Immature natural killer cell (primary cell): ENCODE measurements at regions not wholly inside any gene's neighbourhood (a gene's known extent, or its start where the extent isn't known, plus 50 kb on each side); places are given as distances from the start of the nearest gene placed in this dataset.
"Not testable (repeated sequence)": the region's sequence is repeated elsewhere in the genome, so short reads cannot be mapped to it uniquely, and the experiment has no call there.

Experiments used
- DNase-seq, 3 donors: peaks; one replicate each; pipeline ENCODE4 v3.0.0; 2022; ENCODE audit warnings: mixed read lengths in 1 of 3
- H3K27ac Mint-ChIP-seq, 6 donors: one replicate each; pipeline ENCODE4 v1.8.0; 2020; ENCODE audit warnings: mixed read lengths in 6 of 6, mild to moderate bottlenecking in 5 of 6, inconsistent platforms in 4 of 6, moderate library complexity in 3 of 6
- H3K27me3 Mint-ChIP-seq, 3 donors: one replicate each; pipeline ENCODE4 v1.8.0; 2020 to 2021; ENCODE audit warnings: low read depth in 3 of 3, mild to moderate bottlenecking in 3 of 3, mixed read lengths in 3 of 3, moderate library complexity in 3 of 3, inconsistent platforms in 1 of 3
- H3K36me3 Mint-ChIP-seq, 3 donors: one replicate each; pipeline ENCODE4 v1.8.0; 2020; ENCODE audit warnings: mixed read lengths in 3 of 3, inconsistent platforms in 2 of 3, mild to moderate bottlenecking in 2 of 3
- H3K4me1 Mint-ChIP-seq, 2 donors: one replicate each; pipeline ENCODE4 v1.8.0; 2020; ENCODE audit warnings: inconsistent platforms in 2 of 2, mild to moderate bottlenecking in 2 of 2, mixed read lengths in 2 of 2, moderate library complexity in 1 of 2
- H3K4me3 Mint-ChIP-seq, 5 donors: one replicate each; pipeline ENCODE4 v1.8.0; 2020; ENCODE audit warnings: mild to moderate bottlenecking in 5 of 5, mixed read lengths in 5 of 5, inconsistent platforms in 3 of 5, moderate library complexity in 3 of 5
- H3K9me3 Mint-ChIP-seq, 6 donors: one replicate each; pipeline ENCODE4 v1.8.0; 2020; ENCODE audit warnings: mild to moderate bottlenecking in 6 of 6, mixed read lengths in 6 of 6, inconsistent platforms in 4 of 6, moderate library complexity in 3 of 6

GRCh38 chr3:182629521-182629920 lies 163.8 kb upstream of the ATP11B start:
- no peak for DNase-seq
- no peaks in the 10 kb centered on the region for H3K36me3 Mint-ChIP-seq
- no peak overlapping the region for H3K27ac Mint-ChIP-seq
- H3K4me3 Mint-ChIP-seq, result no peak overlapping the region
- peaks cover 0 to 2% (median 0%) of the 10 kb centered on the region in 6 donors for H3K9me3 Mint-ChIP-seq
- peaks cover 1 to 4% (median 2%) of the 10 kb centered on the region in 3 donors for H3K27me3 Mint-ChIP-seq
- no peaks in the 10 kb centered on the region for H3K4me1 Mint-ChIP-seq

- no peaks in the 10 kb centered on the region for H3K36me3 Mint-ChIP-seq
- no peaks in the 10 kb centered on the region for H3K4me1 Mint-ChIP-seq
- H3K27ac Mint-ChIP-seq, result no peak overlapping the region
- peaks cover 0 to 2% (median 0%) of the 10 kb centered on the region in 6 donors for H3K9me3 Mint-ChIP-seq
- DNase-seq, result no peak
- H3K27me3 Mint-ChIP-seq, result peaks cover 2 to 9% (median 5%) of the 10 kb centered on the region in 3 donors
- H3K4me3 Mint-ChIP-seq, result no peak overlapping the region
Observed at GRCh38 chr3:182631183-182632076, 161.9 kb upstream of the ATP11B start.

GRCh38 chr3:182632077-182632393 lies 161.3 kb upstream of the ATP11B start:
- H3K27me3 Mint-ChIP-seq, result peaks cover 2 to 9% (median 5%) of the 10 kb centered on the region in 3 donors
- H3K4me3 Mint-ChIP-seq, result no peak overlapping the region
- H3K4me1 Mint-ChIP-seq, result no peaks in the 10 kb centered on the region
- no peaks in the 10 kb centered on the region for H3K36me3 Mint-ChIP-seq
- H3K27ac Mint-ChIP-seq, result no peak overlapping the region
- H3K9me3 Mint-ChIP-seq, result peaks cover 0 to 2% (median 0%) of the 10 kb centered on the region in 6 donors
- no peak for DNase-seq

GRCh38 chr3:182633186-182633585 lies 160.1 kb upstream of the ATP11B start:
- H3K4me1 Mint-ChIP-seq, result no peaks in the 10 kb centered on the region

GRCh38 chr3:182636646-182637045 lies 156.7 kb upstream of the ATP11B start:
- H3K27ac Mint-ChIP-seq, result no peak overlapping the region
- no peaks in the 10 kb centered on the region for H3K36me3 Mint-ChIP-seq
- H3K9me3 Mint-ChIP-seq, result no peaks in the 10 kb centered on the region
- H3K4me1 Mint-ChIP-seq, result no peaks in the 10 kb centered on the region
- DNase-seq, result no peak
- peaks cover 3 to 6% (median 4%) of the 10 kb centered on the region in 3 donors for H3K27me3 Mint-ChIP-seq
- H3K4me3 Mint-ChIP-seq, result no peak overlapping the region

More at GRCh38 chr3:182633186-182633585, 160.1 kb upstream of the ATP11B start:
- DNase-seq, result no peak
- H3K27me3 Mint-ChIP-seq, result peaks cover 2 to 9% (median 5%) of the 10 kb centered on the region in 3 donors
- peaks cover 0 to 2% (median 0%) of the 10 kb centered on the region in 6 donors for H3K9me3 Mint-ChIP-seq
- H3K36me3 Mint-ChIP-seq, result no peaks in the 10 kb centered on the region
- no peak overlapping the region for H3K27ac Mint-ChIP-seq
- no peak overlapping the region for H3K4me3 Mint-ChIP-seq

GRCh38 chr3:182637350-182638110 lies 155.8 kb upstream of the ATP11B start:
- H3K4me3 Mint-ChIP-seq, result no peak overlapping the region
- no peaks in the 10 kb centered on the region for H3K9me3 Mint-ChIP-seq
- DNase-seq, result no peak
- peaks cover 3 to 6% (median 4%) of the 10 kb centered on the region in 3 donors for H3K27me3 Mint-ChIP-seq
- H3K4me1 Mint-ChIP-seq, result no peaks in the 10 kb centered on the region
- no peaks in the 10 kb centered on the region for H3K36me3 Mint-ChIP-seq
- H3K27ac Mint-ChIP-seq, result no peak overlapping the region

GRCh38 chr3:182644013-182644412 lies 149.3 kb upstream of the ATP11B start:
- H3K4me1 Mint-ChIP-seq, result no peaks in the 10 kb centered on the region
- H3K27me3 Mint-ChIP-seq, result peaks cover 1 to 7% (median 2%) of the 10 kb centered on the region in 3 donors
- no peak for DNase-seq
- H3K36me3 Mint-ChIP-seq, result no peaks in the 10 kb centered on the region
- peaks cover 0 to 2% (median 0%) of the 10 kb centered on the region in 6 donors for H3K9me3 Mint-ChIP-seq
- no peak overlapping the region for H3K4me3 Mint-ChIP-seq
- no peak overlapping the region for H3K27ac Mint-ChIP-seq

- no peak overlapping the region for H3K27ac Mint-ChIP-seq
- no peak for DNase-seq
- peaks cover 1 to 7% (median 2%) of the 10 kb centered on the region in 3 donors for H3K27me3 Mint-ChIP-seq
- peaks cover 0 to 2% (median 0%) of the 10 kb centered on the region in 6 donors for H3K9me3 Mint-ChIP-seq
- H3K4me1 Mint-ChIP-seq, result no peaks in the 10 kb centered on the region
- no peaks in the 10 kb centered on the region for H3K36me3 Mint-ChIP-seq
- no peak overlapping the region for H3K4me3 Mint-ChIP-seq
Observed at GRCh38 chr3:182644790-182645433, 148.4 kb upstream of the ATP11B start.

GRCh38 chr3:182650568-182651128 lies 142.7 kb upstream of the ATP11B start:
- Mint-ChIP-seq H3K27ac (no peak overlapping the region), H3K36me3 (no peaks in the 10 kb centered on the region), H3K27me3 (peaks cover 0 to 7% (median 4%) of the 10 kb centered on the region in 3 donors), H3K9me3 (no peaks in the 10 kb centered on the region), H3K4me3 (no peak overlapping the region), H3K4me1 (no peaks in the 10 kb centered on the region)
- DNase-seq, result no peak

GRCh38 chr3:182651461-182651860 lies 141.8 kb upstream of the ATP11B start:
- Mint-ChIP-seq H3K27me3 (peaks cover 1 to 10% (median 4%) of the 10 kb centered on the region in 3 donors), H3K36me3 (no peaks in the 10 kb centered on the region), H3K9me3 (no peaks in the 10 kb centered on the region), H3K4me3 (no peak overlapping the region), H3K4me1 (no peaks in the 10 kb centered on the region), H3K27ac (no peak overlapping the region)
- DNase-seq, result no peak

GRCh38 chr3:182653065-182653464 lies 140.2 kb upstream of the ATP11B start:
- H3K9me3 Mint-ChIP-seq, H3K36me3 Mint-ChIP-seq, H3K4me1 Mint-ChIP-seq, DNase-seq, H3K4me3 Mint-ChIP-seq, H3K27ac Mint-ChIP-seq: not testable (repeated sequence)
- H3K27me3 Mint-ChIP-seq, result peaks cover 1 to 10% (median 4%) of the 10 kb centered on the region in 3 donors

GRCh38 chr3:182668541-182668940 lies 124.8 kb upstream of the ATP11B start:
- no peak for DNase-seq
- Mint-ChIP-seq H3K27me3 (peaks cover 5 to 13% (median 8%) of the 10 kb centered on the region in 3 donors), H3K27ac (no peak overlapping the region), H3K9me3 (no peaks in the 10 kb centered on the region), H3K4me3 (no peak overlapping the region), H3K4me1 (no peaks in the 10 kb centered on the region), H3K36me3 (no peaks in the 10 kb centered on the region)

GRCh38 chr3:182668974-182669373 lies 124.3 kb upstream of the ATP11B start:
- H3K27ac Mint-ChIP-seq, result no peak overlapping the region
- H3K9me3 Mint-ChIP-seq, result no peaks in the 10 kb centered on the region
- no peaks in the 10 kb centered on the region for H3K36me3 Mint-ChIP-seq
- H3K4me3 Mint-ChIP-seq, result no peak overlapping the region
- H3K4me1 Mint-ChIP-seq, result no peaks in the 10 kb centered on the region
- DNase-seq, result no peak
- H3K27me3 Mint-ChIP-seq, result peaks cover 5 to 13% (median 8%) of the 10 kb centered on the region in 3 donors
